HEK293 (cell line): ENCODE measurements at regions not wholly inside any gene's neighbourhood (a gene's known extent, or its start where the extent isn't known, plus 50 kb on each side); places are given as distances from the start of the nearest gene placed in this dataset.

ENCODE experiments used
- MEIS1 ChIP-seq: sonication (generic); formaldehyde crosslinking; IDR thresholded peaks from 2 replicates; pipeline ENCODE4 v1.8.1; 2022; ENCODE audit warnings: missing genetic modification reagents, mild to moderate bottlenecking, borderline replicate concordance
- ZNF112 ChIP-seq: fragments of 450-650 bp; formaldehyde crosslinking; IDR thresholded peaks from 2 replicates; pipeline ENCODE4 v1.5.0; 2017; ENCODE audit warnings: missing biosample characterization, missing genetic modification characterization
- ZNF274 ChIP-seq, 2 experiments: fragments of 200-500 bp in 1 of 2; fragments of 450-650 bp in 1 of 2; sonication (Bioruptor generic) in 1 of 2; formaldehyde crosslinking in 1 of 2; IDR thresholded peaks; 2 replicates each; pipeline versions ENCODE4 v1.5.1 to v1.6.1; 2014 to 2016; ENCODE audit warnings: borderline replicate concordance in 1 of 2, inconsistent platforms in 1 of 2, low read length in 1 of 2, missing biosample characterization in 1 of 2, missing genetic modification characterization in 1 of 2
- ZSCAN30 ChIP-seq: fragments of 450-650 bp; IDR thresholded peaks from 2 replicates; pipeline ENCODE4 v1.5.1; 2018; ENCODE audit warnings: missing biosample characterization, mild to moderate bottlenecking, missing genetic modification characterization, moderate library complexity
- TF ChIP-seq, protein P1 (sequence below): fragments of 450-650 bp; formaldehyde crosslinking; IDR thresholded peaks from 2 replicates; pipeline ENCODE4 v1.5.1; 2016; ENCODE audit warnings: missing biosample characterization, missing genetic modification characterization
- TF ChIP-seq, protein P2 (sequence below): fragments of 450-650 bp; formaldehyde crosslinking; IDR thresholded peaks from 2 replicates; pipeline ENCODE4 v1.5.1; 2016; ENCODE audit warnings: missing biosample characterization, missing genetic modification characterization, borderline replicate concordance
- TF ChIP-seq, protein P3 (sequence below): fragments of 450-650 bp; formaldehyde crosslinking; IDR thresholded peaks from 2 replicates; pipeline ENCODE4 v1.5.1; 2016; ENCODE audit warnings: missing biosample characterization, missing genetic modification characterization
- TF ChIP-seq, protein P4 (sequence below): IDR thresholded peaks from 2 replicates; pipeline ENCODE4 v1.6.1; 2011; ENCODE audit warnings: mild to moderate bottlenecking, low read depth, low read length, borderline replicate concordance
- TF ChIP-seq, protein P5 (sequence below): fragments of 450-650 bp; formaldehyde crosslinking; IDR thresholded peaks from 2 replicates; pipeline ENCODE4 v1.5.1; 2017; ENCODE audit warnings: missing biosample characterization, mild to moderate bottlenecking, missing genetic modification characterization, moderate library complexity
- TF ChIP-seq, protein P6 (sequence below): fragments of 450-650 bp; formaldehyde crosslinking; IDR thresholded peaks from 2 replicates; pipeline ENCODE4 v1.5.1; 2016; ENCODE audit warnings: missing biosample characterization, missing genetic modification characterization

DNA sequence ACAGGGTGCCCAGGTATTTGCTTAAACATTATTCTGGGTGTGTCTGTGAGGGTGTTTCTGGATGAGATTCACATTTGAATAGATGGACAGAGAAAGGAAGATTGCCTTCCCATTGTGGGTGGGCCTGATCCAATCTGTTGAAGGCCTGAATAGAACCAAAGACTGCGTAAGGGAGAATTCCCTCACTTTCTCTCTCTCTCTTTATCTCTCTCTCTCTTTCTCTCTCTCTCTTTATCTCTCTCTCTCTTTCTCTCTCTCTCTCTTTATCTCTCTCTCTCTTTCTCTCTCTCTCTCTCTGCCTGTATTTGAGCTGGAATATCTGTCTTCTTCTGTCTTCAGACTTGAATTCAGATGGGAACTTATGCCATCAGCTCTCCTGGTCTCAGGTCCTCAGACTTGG lies 148.4 kb downstream of the FAM124B start:
- no peak for TF ChIP-seq ZSCAN30 (tag by site-specific recombination)
- TF ChIP-seq, protein P1, sequence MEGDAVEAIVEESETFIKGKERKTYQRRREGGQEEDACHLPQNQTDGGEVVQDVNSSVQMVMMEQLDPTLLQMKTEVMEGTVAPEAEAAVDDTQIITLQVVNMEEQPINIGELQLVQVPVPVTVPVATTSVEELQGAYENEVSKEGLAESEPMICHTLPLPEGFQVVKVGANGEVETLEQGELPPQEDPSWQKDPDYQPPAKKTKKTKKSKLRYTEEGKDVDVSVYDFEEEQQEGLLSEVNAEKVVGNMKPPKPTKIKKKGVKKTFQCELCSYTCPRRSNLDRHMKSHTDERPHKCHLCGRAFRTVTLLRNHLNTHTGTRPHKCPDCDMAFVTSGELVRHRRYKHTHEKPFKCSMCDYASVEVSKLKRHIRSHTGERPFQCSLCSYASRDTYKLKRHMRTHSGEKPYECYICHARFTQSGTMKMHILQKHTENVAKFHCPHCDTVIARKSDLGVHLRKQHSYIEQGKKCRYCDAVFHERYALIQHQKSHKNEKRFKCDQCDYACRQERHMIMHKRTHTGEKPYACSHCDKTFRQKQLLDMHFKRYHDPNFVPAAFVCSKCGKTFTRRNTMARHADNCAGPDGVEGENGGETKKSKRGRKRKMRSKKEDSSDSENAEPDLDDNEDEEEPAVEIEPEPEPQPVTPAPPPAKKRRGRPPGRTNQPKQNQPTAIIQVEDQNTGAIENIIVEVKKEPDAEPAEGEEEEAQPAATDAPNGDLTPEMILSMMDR: no peak
- TF ChIP-seq, protein P2, sequence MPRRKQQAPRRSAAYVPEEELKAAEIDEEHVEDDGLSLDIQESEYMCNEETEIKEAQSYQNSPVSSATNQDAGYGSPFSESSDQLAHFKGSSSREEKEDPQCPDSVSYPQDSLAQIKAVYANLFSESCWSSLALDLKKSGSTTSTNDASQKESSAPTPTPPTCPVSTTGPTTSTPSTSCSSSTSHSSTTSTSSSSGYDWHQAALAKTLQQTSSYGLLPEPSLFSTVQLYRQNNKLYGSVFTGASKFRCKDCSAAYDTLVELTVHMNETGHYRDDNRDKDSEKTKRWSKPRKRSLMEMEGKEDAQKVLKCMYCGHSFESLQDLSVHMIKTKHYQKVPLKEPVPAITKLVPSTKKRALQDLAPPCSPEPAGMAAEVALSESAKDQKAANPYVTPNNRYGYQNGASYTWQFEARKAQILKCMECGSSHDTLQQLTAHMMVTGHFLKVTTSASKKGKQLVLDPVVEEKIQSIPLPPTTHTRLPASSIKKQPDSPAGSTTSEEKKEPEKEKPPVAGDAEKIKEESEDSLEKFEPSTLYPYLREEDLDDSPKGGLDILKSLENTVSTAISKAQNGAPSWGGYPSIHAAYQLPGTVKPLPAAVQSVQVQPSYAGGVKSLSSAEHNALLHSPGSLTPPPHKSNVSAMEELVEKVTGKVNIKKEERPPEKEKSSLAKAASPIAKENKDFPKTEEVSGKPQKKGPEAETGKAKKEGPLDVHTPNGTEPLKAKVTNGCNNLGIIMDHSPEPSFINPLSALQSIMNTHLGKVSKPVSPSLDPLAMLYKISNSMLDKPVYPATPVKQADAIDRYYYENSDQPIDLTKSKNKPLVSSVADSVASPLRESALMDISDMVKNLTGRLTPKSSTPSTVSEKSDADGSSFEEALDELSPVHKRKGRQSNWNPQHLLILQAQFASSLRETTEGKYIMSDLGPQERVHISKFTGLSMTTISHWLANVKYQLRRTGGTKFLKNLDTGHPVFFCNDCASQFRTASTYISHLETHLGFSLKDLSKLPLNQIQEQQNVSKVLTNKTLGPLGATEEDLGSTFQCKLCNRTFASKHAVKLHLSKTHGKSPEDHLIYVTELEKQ (tag by site-specific recombination): no peak
- TF ChIP-seq, protein P3, sequence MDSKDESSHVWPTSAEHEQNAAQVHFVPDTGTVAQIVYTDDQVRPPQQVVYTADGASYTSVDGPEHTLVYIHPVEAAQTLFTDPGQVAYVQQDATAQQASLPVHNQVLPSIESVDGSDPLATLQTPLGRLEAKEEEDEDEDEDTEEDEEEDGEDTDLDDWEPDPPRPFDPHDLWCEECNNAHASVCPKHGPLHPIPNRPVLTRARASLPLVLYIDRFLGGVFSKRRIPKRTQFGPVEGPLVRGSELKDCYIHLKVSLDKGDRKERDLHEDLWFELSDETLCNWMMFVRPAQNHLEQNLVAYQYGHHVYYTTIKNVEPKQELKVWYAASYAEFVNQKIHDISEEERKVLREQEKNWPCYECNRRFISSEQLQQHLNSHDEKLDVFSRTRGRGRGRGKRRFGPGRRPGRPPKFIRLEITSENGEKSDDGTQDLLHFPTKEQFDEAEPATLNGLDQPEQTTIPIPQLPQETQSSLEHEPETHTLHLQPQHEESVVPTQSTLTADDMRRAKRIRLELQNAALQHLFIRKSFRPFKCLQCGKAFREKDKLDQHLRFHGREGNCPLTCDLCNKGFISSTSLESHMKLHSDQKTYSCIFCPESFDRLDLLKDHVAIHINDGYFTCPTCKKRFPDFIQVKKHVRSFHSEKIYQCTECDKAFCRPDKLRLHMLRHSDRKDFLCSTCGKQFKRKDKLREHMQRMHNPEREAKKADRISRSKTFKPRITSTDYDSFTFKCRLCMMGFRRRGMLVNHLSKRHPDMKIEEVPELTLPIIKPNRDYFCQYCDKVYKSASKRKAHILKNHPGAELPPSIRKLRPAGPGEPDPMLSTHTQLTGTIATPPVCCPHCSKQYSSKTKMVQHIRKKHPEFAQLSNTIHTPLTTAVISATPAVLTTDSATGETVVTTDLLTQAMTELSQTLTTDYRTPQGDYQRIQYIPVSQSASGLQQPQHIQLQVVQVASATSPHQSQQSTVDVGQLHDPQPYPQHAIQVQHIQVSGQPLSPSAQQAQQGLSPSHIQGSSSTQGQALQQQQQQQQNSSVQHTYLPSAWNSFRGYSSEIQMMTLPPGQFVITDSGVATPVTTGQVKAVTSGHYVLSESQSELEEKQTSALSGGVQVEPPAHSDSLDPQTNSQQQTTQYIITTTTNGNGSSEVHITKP: no peak
- TF ChIP-seq, protein P4, sequence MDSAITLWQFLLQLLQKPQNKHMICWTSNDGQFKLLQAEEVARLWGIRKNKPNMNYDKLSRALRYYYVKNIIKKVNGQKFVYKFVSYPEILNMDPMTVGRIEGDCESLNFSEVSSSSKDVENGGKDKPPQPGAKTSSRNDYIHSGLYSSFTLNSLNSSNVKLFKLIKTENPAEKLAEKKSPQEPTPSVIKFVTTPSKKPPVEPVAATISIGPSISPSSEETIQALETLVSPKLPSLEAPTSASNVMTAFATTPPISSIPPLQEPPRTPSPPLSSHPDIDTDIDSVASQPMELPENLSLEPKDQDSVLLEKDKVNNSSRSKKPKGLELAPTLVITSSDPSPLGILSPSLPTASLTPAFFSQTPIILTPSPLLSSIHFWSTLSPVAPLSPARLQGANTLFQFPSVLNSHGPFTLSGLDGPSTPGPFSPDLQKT: no peak
- TF ChIP-seq ZNF274 (IDR thresholded peaks at IDR 0.05; ENCODE audit: low read length): no peak
- no peak for TF ChIP-seq ZNF274 (tag by site-specific recombination; IDR thresholded peaks at IDR 0.05; ENCODE audit: borderline replicate concordance)
- TF ChIP-seq ZNF112 (tag by site-specific recombination): no peak
- TF ChIP-seq, protein P5, sequence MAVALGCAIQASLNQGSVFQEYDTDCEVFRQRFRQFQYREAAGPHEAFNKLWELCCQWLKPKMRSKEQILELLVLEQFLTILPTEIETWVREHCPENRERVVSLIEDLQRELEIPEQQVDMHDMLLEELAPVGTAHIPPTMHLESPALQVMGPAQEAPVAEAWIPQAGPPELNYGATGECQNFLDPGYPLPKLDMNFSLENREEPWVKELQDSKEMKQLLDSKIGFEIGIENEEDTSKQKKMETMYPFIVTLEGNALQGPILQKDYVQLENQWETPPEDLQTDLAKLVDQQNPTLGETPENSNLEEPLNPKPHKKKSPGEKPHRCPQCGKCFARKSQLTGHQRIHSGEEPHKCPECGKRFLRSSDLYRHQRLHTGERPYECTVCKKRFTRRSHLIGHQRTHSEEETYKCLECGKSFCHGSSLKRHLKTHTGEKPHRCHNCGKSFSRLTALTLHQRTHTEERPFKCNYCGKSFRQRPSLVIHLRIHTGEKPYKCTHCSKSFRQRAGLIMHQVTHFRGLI: no peak
- TF ChIP-seq, protein P6, sequence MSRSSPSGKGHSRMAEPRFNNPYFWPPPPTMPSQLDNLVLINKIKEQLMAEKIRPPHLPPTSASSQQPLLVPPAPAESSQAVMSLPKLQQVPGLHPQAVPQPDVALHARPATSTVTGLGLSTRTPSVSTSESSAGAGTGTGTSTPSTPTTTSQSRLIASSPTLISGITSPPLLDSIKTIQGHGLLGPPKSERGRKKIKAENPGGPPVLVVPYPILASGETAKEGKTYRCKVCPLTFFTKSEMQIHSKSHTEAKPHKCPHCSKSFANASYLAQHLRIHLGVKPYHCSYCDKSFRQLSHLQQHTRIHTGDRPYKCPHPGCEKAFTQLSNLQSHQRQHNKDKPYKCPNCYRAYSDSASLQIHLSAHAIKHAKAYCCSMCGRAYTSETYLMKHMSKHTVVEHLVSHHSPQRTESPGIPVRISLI (tag by site-specific recombination): no peak
- no peak for TF ChIP-seq MEIS1
